ENCODE measurements at regions not wholly inside any gene's neighbourhood (a gene's known extent, or its start where the extent isn't known, plus 50 kb on each side); places are given as distances from the start of the nearest gene placed in this dataset.

DNA sequence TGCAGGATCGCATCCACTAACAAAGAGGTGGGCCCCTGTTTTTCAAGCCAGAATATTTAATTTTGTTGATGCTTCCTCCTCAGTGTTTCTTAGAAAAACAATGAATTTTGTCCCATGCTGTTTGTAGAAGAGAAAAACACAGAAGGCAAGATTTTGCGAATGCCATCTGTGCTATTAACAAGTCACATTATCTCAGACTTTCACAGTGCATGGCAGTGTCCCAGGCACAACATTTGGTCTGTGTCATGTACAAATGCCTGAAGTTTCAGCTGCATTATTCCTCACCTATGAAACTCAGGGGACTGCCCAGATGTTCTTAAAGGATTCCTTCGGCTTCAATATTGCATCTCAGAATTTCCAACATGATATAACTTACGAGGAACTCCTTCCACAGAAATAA lies 99.6 kb upstream of the ZC3H11B start:
- no TSS peak for BruUV-seq (replicated peaks)
- intact Hi-C loops (cut with micrococcal nuclease) = no loop called here
- CTCF ChIA-PET = no interaction called here

DNA sequence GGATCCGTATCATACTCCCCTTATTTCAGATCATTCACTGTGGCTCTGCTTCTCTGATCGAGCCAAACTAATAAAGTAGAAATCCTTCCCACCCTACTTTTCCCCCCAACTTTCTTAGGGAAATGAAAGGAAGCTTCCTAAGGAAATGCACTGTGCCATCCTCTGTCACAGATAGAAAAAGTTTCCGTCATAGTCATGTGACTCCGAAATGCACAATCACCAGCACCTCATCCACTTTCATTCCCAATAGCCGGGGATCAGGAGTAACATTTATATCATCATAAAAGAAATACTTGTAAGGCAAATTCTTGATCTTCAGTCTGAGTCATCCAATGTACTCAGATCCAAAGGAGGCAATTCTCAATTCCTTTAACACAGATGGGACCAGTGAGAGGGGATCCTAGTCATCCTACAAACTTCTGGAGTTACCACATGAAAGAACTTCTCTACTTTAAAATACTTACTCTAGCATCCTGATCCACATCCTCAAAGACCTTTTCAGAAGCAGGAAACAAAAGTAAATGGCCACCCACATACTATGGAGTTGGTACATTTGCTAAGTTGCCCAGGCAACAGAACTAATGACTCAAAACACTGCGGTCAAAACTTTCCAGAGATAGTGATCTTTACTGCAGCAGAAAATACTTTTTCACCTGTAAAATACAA lies 97.8 kb upstream of the ZC3H11B start:
- DNase-seq (ENCODE audit: low read depth, low spot score) (peak; percentile 40), ATAC-seq (peak; percentile 70)
- H3K27ac ChIP-seq (ENCODE audit: low read depth, low read length) = peak overlapping the region; percentile 56
- H3K4me2 ChIP-seq (ENCODE audit: low read length) = peak overlapping the region; percentile 11; the same call in 1 of the 2 replicates
- H2AFZ ChIP-seq (ENCODE audit: low read depth, low read length, poor library complexity, severe bottlenecking) = no peak overlapping the region
- peaks cover 5 to 7% of the 10 kb centered on the region in 2 experiments; a peak in 2 of 4 replicates for H3K4me1 ChIP-seq (ENCODE audit: control insufficient read depth in 1 of 2, insufficient read depth in 2 of 2, low read length in 2 of 2)
- H3K27me3 ChIP-seq (ENCODE audit: insufficient read depth, low read length) = no peaks in the 10 kb centered on the region
- ChIA-PET POLR2A (no interaction called here), CTCF (no interaction called here), RAD21 (ENCODE audit: low non-redundant PET in 1 of 2, low total read pairs in 2 of 2, uncharacterized antibody in 2 of 2, unreplicated experiment in 2 of 2) (no interaction called here)
- intact Hi-C loops (cut with micrococcal nuclease) = no loop called here
- no peak overlapping the region for H3K9ac ChIP-seq (ENCODE audit: low read length)
- H3K9me2 ChIP-seq (ENCODE audit: insufficient read depth) = no peaks in the 10 kb centered on the region
- H3K36me3 ChIP-seq (ENCODE audit: control insufficient read depth in 1 of 2, insufficient read depth in 2 of 2, low read length in 2 of 2) = no peaks in the 10 kb centered on the region
- BruUV-seq (replicated peaks) = no TSS peak
- no peaks in the 10 kb centered on the region for H3K79me2 ChIP-seq (ENCODE audit: insufficient read depth, low read length)
- no peaks in the 10 kb centered on the region for H3K9me3 ChIP-seq (ENCODE audit: control insufficient read depth in 1 of 2, insufficient read depth in 1 of 2, low read depth in 1 of 2, low read length in 2 of 2)
- no peak overlapping the region for H3K4me3 ChIP-seq (replicated peaks in 1 of 2; ENCODE audit: low read depth in 1 of 2, low read length in 2 of 2)
- H4K20me1 ChIP-seq (ENCODE audit: insufficient read depth) = no peaks in the 10 kb centered on the region
- TF ChIP-seq POLR2AphosphoS5 (IDR thresholded peaks at IDR 0.05; ENCODE audit: low read depth, low read length) (no peak), YY1 (IDR thresholded peaks at IDR 0.05; ENCODE audit: extremely low read depth, insufficient replicate concordance, low read depth, low read length) (no peak), FOSL1 (IDR thresholded peaks at IDR 0.05; ENCODE audit: low read depth) (0 out of 2 replicates have a peak, but pooled peaks have one; percentile 21), SP1 (IDR thresholded peaks at IDR 0.05; ENCODE audit: low read depth) (peak; percentile 16), SRF (IDR thresholded peaks at IDR 0.05; ENCODE audit: low read depth) (no peak), EZH2 (IDR thresholded peaks at IDR 0.05) (no peak), EGR1 (IDR thresholded peaks at IDR 0.05; ENCODE audit: low read depth) (no peak), ZNF274 (IDR thresholded peaks at IDR 0.05; ENCODE audit: low read depth, low read length) (no peak), SIN3A (IDR thresholded peaks at IDR 0.05; ENCODE audit: low read depth) (no peak), JUND (IDR thresholded peaks at IDR 0.05) (peak; percentile 32; the same call in 1 of the 2 replicates), TCF7L2 (IDR thresholded peaks at IDR 0.05; ENCODE audit: borderline replicate concordance, extremely low read depth, insufficient read depth, insufficient read length) (peak; percentile 90), ELF1 (IDR thresholded peaks at IDR 0.05; ENCODE audit: borderline replicate concordance, low read depth) (no peak), POLR2A (IDR thresholded peaks at IDR 0.05; ENCODE audit: borderline replicate concordance, extremely low read depth, insufficient read depth, insufficient read length) (no peak), ZFX (IDR thresholded peaks at IDR 0.05) (no peak), CBX3 (IDR thresholded peaks at IDR 0.05; ENCODE audit: low read depth) (no peak), RAD21 (IDR thresholded peaks at IDR 0.05; ENCODE audit: low read depth) (no peak)
- TF ChIP-seq, protein P1, sequence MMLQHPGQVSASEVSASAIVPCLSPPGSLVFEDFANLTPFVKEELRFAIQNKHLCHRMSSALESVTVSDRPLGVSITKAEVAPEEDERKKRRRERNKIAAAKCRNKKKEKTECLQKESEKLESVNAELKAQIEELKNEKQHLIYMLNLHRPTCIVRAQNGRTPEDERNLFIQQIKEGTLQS (IDR thresholded peaks at IDR 0.05) = no peak
- TF ChIP-seq, protein P2, sequence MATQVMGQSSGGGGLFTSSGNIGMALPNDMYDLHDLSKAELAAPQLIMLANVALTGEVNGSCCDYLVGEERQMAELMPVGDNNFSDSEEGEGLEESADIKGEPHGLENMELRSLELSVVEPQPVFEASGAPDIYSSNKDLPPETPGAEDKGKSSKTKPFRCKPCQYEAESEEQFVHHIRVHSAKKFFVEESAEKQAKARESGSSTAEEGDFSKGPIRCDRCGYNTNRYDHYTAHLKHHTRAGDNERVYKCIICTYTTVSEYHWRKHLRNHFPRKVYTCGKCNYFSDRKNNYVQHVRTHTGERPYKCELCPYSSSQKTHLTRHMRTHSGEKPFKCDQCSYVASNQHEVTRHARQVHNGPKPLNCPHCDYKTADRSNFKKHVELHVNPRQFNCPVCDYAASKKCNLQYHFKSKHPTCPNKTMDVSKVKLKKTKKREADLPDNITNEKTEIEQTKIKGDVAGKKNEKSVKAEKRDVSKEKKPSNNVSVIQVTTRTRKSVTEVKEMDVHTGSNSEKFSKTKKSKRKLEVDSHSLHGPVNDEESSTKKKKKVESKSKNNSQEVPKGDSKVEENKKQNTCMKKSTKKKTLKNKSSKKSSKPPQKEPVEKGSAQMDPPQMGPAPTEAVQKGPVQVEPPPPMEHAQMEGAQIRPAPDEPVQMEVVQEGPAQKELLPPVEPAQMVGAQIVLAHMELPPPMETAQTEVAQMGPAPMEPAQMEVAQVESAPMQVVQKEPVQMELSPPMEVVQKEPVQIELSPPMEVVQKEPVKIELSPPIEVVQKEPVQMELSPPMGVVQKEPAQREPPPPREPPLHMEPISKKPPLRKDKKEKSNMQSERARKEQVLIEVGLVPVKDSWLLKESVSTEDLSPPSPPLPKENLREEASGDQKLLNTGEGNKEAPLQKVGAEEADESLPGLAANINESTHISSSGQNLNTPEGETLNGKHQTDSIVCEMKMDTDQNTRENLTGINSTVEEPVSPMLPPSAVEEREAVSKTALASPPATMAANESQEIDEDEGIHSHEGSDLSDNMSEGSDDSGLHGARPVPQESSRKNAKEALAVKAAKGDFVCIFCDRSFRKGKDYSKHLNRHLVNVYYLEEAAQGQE (IDR thresholded peaks at IDR 0.05; ENCODE audit: low read depth) = no peak

More for the DNA sequence above, 99.6 kb upstream of the ZC3H11B start:
- H3K9me3 ChIP-seq (ENCODE audit: control insufficient read depth in 1 of 2, insufficient read depth in 1 of 2, low read depth in 1 of 2, low read length in 2 of 2) = no peaks in the 10 kb centered on the region
- peaks cover 5 to 7% of the 10 kb centered on the region in 2 experiments; a peak in 2 of 4 replicates for H3K4me1 ChIP-seq (ENCODE audit: control insufficient read depth in 1 of 2, insufficient read depth in 2 of 2, low read length in 2 of 2)
- no peaks in the 10 kb centered on the region for H4K20me1 ChIP-seq (ENCODE audit: insufficient read depth)
- no peaks in the 10 kb centered on the region for H3K27me3 ChIP-seq (ENCODE audit: insufficient read depth, low read length)
- POLR2A ChIA-PET = no interaction called here
- H3K79me2 ChIP-seq (ENCODE audit: insufficient read depth, low read length) = no peaks in the 10 kb centered on the region
- no peak overlapping the region for H3K4me2 ChIP-seq (ENCODE audit: low read length)
- TF ChIP-seq EGR1 (IDR thresholded peaks at IDR 0.05; ENCODE audit: low read depth) = no peak
- DNase-seq (ENCODE audit: low read depth, low spot score) (no peak), ATAC-seq (no peak)
- H3K9me2 ChIP-seq (ENCODE audit: insufficient read depth) = no peaks in the 10 kb centered on the region
- H3K36me3 ChIP-seq (ENCODE audit: control insufficient read depth in 1 of 2, insufficient read depth in 2 of 2, low read length in 2 of 2) = no peaks in the 10 kb centered on the region
- RAD21 ChIA-PET (ENCODE audit: low non-redundant PET in 1 of 2, low total read pairs in 2 of 2, uncharacterized antibody in 2 of 2, unreplicated experiment in 2 of 2) = no interaction called here
- no peak overlapping the region for H3K4me3 ChIP-seq (replicated peaks in 1 of 2; ENCODE audit: low read depth in 1 of 2, low read length in 2 of 2)
- no peak overlapping the region for H3K9ac ChIP-seq (ENCODE audit: low read length)
- no peak overlapping the region for H2AFZ ChIP-seq (ENCODE audit: low read depth, low read length, poor library complexity, severe bottlenecking)
- no peak overlapping the region for H3K27ac ChIP-seq (ENCODE audit: low read depth, low read length)

Data from HCT116 (cell line).